Hindlimb muscle (tissue), 1 donor: ENCODE measurements at regions not wholly inside any gene's neighbourhood (a gene's known extent, or its start where the extent isn't known, plus 50 kb on each side); places are given as distances from the start of the nearest gene placed in this dataset.
"Not testable (repeated sequence)": the region's sequence is repeated elsewhere in the genome, so short reads cannot be mapped to it uniquely, and the experiment has no call there.

ENCODE experiments used
- DNase-seq: peaks from one replicate; pipeline ENCODE4 v3.0.0-alpha.2; 2013

- no peak for DNase-seq
Measured at GRCh38 chr6:95867205-95867604, 148.6 kb upstream of the FUT9 start.

GRCh38 chr6:95877480-95877879 is 138.3 kb upstream of the FUT9 start:
- DNase-seq = no peak

- no peak for DNase-seq
Measured at GRCh38 chr6:95879856-95880255, 135.9 kb upstream of the FUT9 start.

GRCh38 chr6:95882371-95882770 is 133.4 kb upstream of the FUT9 start:
- DNase-seq = peak; percentile 17

- not testable (repeated sequence) for DNase-seq
Measured at GRCh38 chr6:95888711-95889110, 127.1 kb upstream of the FUT9 start.

- no peak for DNase-seq
Measured at GRCh38 chr6:95905132-95905531, 110.6 kb upstream of the FUT9 start.

GRCh38 chr6:95917034-95917433 is 98.7 kb upstream of the FUT9 start:
- no peak for DNase-seq

GRCh38 chr6:95923518-95923917 is 92.3 kb upstream of the FUT9 start:
- no peak for DNase-seq

GRCh38 chr6:95935736-95936135 is 80.0 kb upstream of the FUT9 start:
- no peak for DNase-seq

GRCh38 chr6:95946906-95947305 is 68.9 kb upstream of the FUT9 start:
- DNase-seq = no peak

GRCh38 chr6:95948324-95948723 is 67.5 kb upstream of the FUT9 start:
- DNase-seq = no peak

- no peak for DNase-seq
Measured at GRCh38 chr6:95949985-95950384, 65.8 kb upstream of the FUT9 start.

- no peak for DNase-seq
Measured at GRCh38 chr6:95958686-95959085, 57.1 kb upstream of the FUT9 start.

- no peak for DNase-seq
Measured at GRCh38 chr6:95959261-95959660, 56.5 kb upstream of the FUT9 start.
